NOMO-1 treated with DMSO at 0.1 percent for 48 hours (cell line): ENCODE measurements at regions not wholly inside any gene's neighbourhood (a gene's known extent, or its start where the extent isn't known, plus 50 kb on each side); places are given as distances from the start of the nearest gene placed in this dataset.
"Not testable (repeated sequence)": the region's sequence is repeated elsewhere in the genome, so short reads cannot be mapped to it uniquely, and the experiment has no call there.

Experiments
- DNase-seq: peaks from one replicate; lab custom pipeline; 2025; ENCODE audit not compliant: unreplicated experiment; lab: John Stamatoyannopoulos, UW

- no peak for DNase-seq
Observed at GRCh38 chr3:118075873-118076272, 958.8 kb downstream of the IGSF11 start.

GRCh38 chr3:118077332-118077731, 957.3 kb downstream of the IGSF11 start:
- DNase-seq: no peak

GRCh38 chr3:118080889-118081288, 953.8 kb downstream of the IGSF11 start:
- no peak for DNase-seq

GRCh38 chr3:118088696-118089095, 946.0 kb downstream of the IGSF11 start:
- no peak for DNase-seq

GRCh38 chr3:118089563-118089962, 945.1 kb downstream of the IGSF11 start:
- DNase-seq: no peak

GRCh38 chr3:118097226-118097625, 937.4 kb downstream of the IGSF11 start:
- DNase-seq: no peak

- DNase-seq: no peak
Observed at GRCh38 chr3:118097660-118098059, 937.0 kb downstream of the IGSF11 start.

- no peak for DNase-seq
Observed at GRCh38 chr3:118098827-118099226, 935.8 kb downstream of the IGSF11 start.

GRCh38 chr3:118101891-118102290, 932.8 kb downstream of the IGSF11 start:
- DNase-seq: no peak

- no peak for DNase-seq
Observed at GRCh38 chr3:118102737-118103136, 931.9 kb downstream of the IGSF11 start.

- no peak for DNase-seq
Observed at GRCh38 chr3:118108201-118108600, 926.4 kb downstream of the IGSF11 start.

- no peak for DNase-seq
Observed at GRCh38 chr3:118108769-118109168, 925.9 kb downstream of the IGSF11 start.

- DNase-seq: no peak
Observed at GRCh38 chr3:118110211-118110610, 924.4 kb downstream of the IGSF11 start.

GRCh38 chr3:118116991-118117390, 917.7 kb downstream of the IGSF11 start:
- DNase-seq: no peak

GRCh38 chr3:118126751-118127150, 907.9 kb downstream of the IGSF11 start:
- DNase-seq: no peak

GRCh38 chr3:118127992-118128391, 906.7 kb downstream of the IGSF11 start:
- no peak for DNase-seq

GRCh38 chr3:118128886-118129285, 905.8 kb downstream of the IGSF11 start:
- DNase-seq: no peak

GRCh38 chr3:118137778-118138177, 896.9 kb downstream of the IGSF11 start:
- no peak for DNase-seq

- no peak for DNase-seq
Observed at GRCh38 chr3:118144919-118145318, 889.7 kb downstream of the IGSF11 start.

- DNase-seq: no peak
Observed at GRCh38 chr3:118146658-118147375, 887.8 kb downstream of the IGSF11 start.

- no peak for DNase-seq
Observed at GRCh38 chr3:118151164-118151563, 883.5 kb downstream of the IGSF11 start.

GRCh38 chr3:118162627-118163588, 871.7 kb downstream of the IGSF11 start:
- DNase-seq: not testable (repeated sequence)
